GM12878 (cell line): ENCODE measurements at regions not wholly inside any gene's neighbourhood (a gene's known extent, or its start where the extent isn't known, plus 50 kb on each side); places are given as distances from the start of the nearest gene placed in this dataset.

ENCODE experiments used
- ASH2L ChIP-seq: fragments of 300-600, 200-600 bp; sonication (generic); IDR thresholded peaks from 2 replicates; pipeline ENCODE4 v1.6.1; 2017; ENCODE audit warnings: low read depth, mild to moderate bottlenecking, borderline replicate concordance
- CEBPB ChIP-seq, 2 experiments: fragments of 150-350 bp in 1 of 2; IDR thresholded peaks; 2 replicates each; pipeline ENCODE4 v1.6.1; 2012 to 2014; ENCODE audit warnings: low read depth in 2 of 2, low read length in 2 of 2, borderline replicate concordance in 1 of 2, inconsistent platforms in 1 of 2
- CHD2 ChIP-seq: IDR thresholded peaks from 2 replicates; pipeline ENCODE4 v1.6.1; 2011; ENCODE audit warnings: low read depth, low read length, improper control_type of control experiment, borderline replicate concordance
- FOS ChIP-seq: IDR thresholded peaks from 3 replicates; pipeline ENCODE4 v1.6.1; 2011; ENCODE audit warnings: borderline replicate concordance; ENCODE audit not compliant: insufficient read length; ENCODE audit errors: extremely low read depth
- GATAD2B ChIP-seq: fragments of 450-650 bp; conservative IDR thresholded peaks from 2 replicates; pipeline ENCODE4 v1.6.1; 2017; ENCODE audit warnings: low read depth, mild to moderate bottlenecking, moderate library complexity
- IRF4 ChIP-seq: IDR thresholded peaks from 2 replicates; pipeline ENCODE4 v1.6.1; 2011; ENCODE audit warnings: low read depth, low read length
- KDM1A ChIP-seq: fragments of 200-600 bp; sonication (generic); IDR thresholded peaks from 2 replicates; pipeline ENCODE4 v1.6.1; 2016; ENCODE audit warnings: borderline replicate concordance
- KLF5 ChIP-seq: fragments of 450-650 bp; IDR thresholded peaks from 2 replicates; pipeline ENCODE4 v1.6.1; 2014; ENCODE audit warnings: mild to moderate bottlenecking; ENCODE audit not compliant: partially characterized antibody
- LARP7 ChIP-seq: fragments of 450-650 bp; IDR thresholded peaks from 2 replicates; pipeline ENCODE4 v1.6.1; 2017; ENCODE audit warnings: mild to moderate bottlenecking
- MEF2A ChIP-seq: IDR thresholded peaks from 2 replicates; pipeline ENCODE4 v1.6.1; 2011; ENCODE audit warnings: low read depth, mild to moderate bottlenecking, low read length, moderate library complexity; ENCODE audit not compliant: insufficient read depth
- NR2F1 ChIP-seq: fragments of 450-650 bp; conservative IDR thresholded peaks from 2 replicates; pipeline ENCODE4 v1.6.1; 2017; ENCODE audit warnings: mild to moderate bottlenecking
- PAX8 ChIP-seq: fragments of 450-650 bp; IDR thresholded peaks from 2 replicates; pipeline ENCODE4 v1.6.1; 2017; ENCODE audit warnings: mild to moderate bottlenecking, moderate library complexity
- POLR2A ChIP-seq: IDR thresholded peaks from 2 replicates; pipeline ENCODE4 v1.6.1; 2011; ENCODE audit warnings: low read depth, mild to moderate bottlenecking, low read length
- POLR2AphosphoS2 ChIP-seq: IDR thresholded peaks from 2 replicates; pipeline ENCODE4 v1.6.1; 2011; ENCODE audit warnings: low read depth, mild to moderate bottlenecking, low read length, improper control_type of control experiment, moderate library complexity
- POLR2AphosphoS5 ChIP-seq: IDR thresholded peaks from 2 replicates; pipeline ENCODE4 v1.6.1; 2011; ENCODE audit warnings: mild to moderate bottlenecking, low read length, inconsistent platforms
- RB1 ChIP-seq: fragments of 450-650 bp; formaldehyde crosslinking; IDR thresholded peaks from 2 replicates; pipeline ENCODE4 v1.6.1; 2017; ENCODE audit warnings: mild to moderate bottlenecking, borderline replicate concordance
- SREBF1 ChIP-seq: IDR thresholded peaks from 2 replicates; pipeline ENCODE4 v1.6.1; 2012; ENCODE audit warnings: mild to moderate bottlenecking, low read length
- TAF1 ChIP-seq: IDR thresholded peaks from 2 replicates; pipeline ENCODE4 v1.6.1; 2011; ENCODE audit warnings: mild to moderate bottlenecking, low read depth, low read length, borderline replicate concordance
- TBL1XR1 ChIP-seq: IDR thresholded peaks from 2 replicates; pipeline ENCODE4 v1.6.1; 2012; ENCODE audit warnings: low read depth, low read length, improper control_type of control experiment
- ZNF24 ChIP-seq: fragments of 450-650 bp; IDR thresholded peaks from 2 replicates; pipeline ENCODE4 v1.6.1; 2017; ENCODE audit warnings: antibody characterized with exemption, mild to moderate bottlenecking
- ZNF384 ChIP-seq: IDR thresholded peaks from 2 replicates; pipeline ENCODE4 v1.6.1; 2012; ENCODE audit warnings: low read depth, mild to moderate bottlenecking, low read length, improper control_type of control experiment, borderline replicate concordance
- ZNF592 ChIP-seq: fragments of 450-650 bp; IDR thresholded peaks from 2 replicates; pipeline ENCODE4 v1.6.1; 2017; ENCODE audit warnings: mild to moderate bottlenecking, moderate library complexity
- ZNF622 ChIP-seq: fragments of 450-650 bp; IDR thresholded peaks from 2 replicates; pipeline ENCODE4 v1.6.1; 2017; ENCODE audit warnings: mild to moderate bottlenecking, inconsistent platforms
- ZZZ3 ChIP-seq: IDR thresholded peaks from 2 replicates; pipeline ENCODE4 v1.6.1; 2011; ENCODE audit warnings: low read depth; ENCODE audit not compliant: control insufficient read depth, insufficient read length
- TF ChIP-seq, protein P1 (sequence below): IDR thresholded peaks from 2 replicates; pipeline ENCODE4 v1.6.1; 2012; ENCODE audit warnings: low read depth, low read length, improper control_type of control experiment
- TF ChIP-seq, protein P2 (sequence below): fragments of 450-650 bp; formaldehyde crosslinking; IDR thresholded peaks from 2 replicates; pipeline ENCODE4 v1.4.0; 2020; ENCODE audit warnings: mild to moderate bottlenecking, moderate library complexity

GRCh38 chr6:90411292-90411781 lies 114.7 kb upstream of the BACH2 start (continued):
- TF ChIP-seq FOS (no peak), CEBPB (IDR thresholded peaks at IDR 0.05; ENCODE audit: borderline replicate concordance in 1 of 2, low read depth in 2 of 2, low read length in 2 of 2) (no peak), MEF2A (no peak), POLR2AphosphoS5 (no peak), IRF4 (0 out of 2 replicates have a peak, but pooled peaks have one; percentile 28), POLR2A (no peak), LARP7 (no peak), ASH2L (no peak), NR2F1 (no peak), ZNF24 (no peak), TAF1 (no peak), ZNF384 (no peak), ZNF622 (no peak), TBL1XR1 (0 out of 2 replicates have a peak, but pooled peaks have one; percentile 27), SREBF1 (no peak), POLR2AphosphoS2 (no peak), PAX8 (no peak), KDM1A (no peak), CHD2 (no peak), RB1 (no peak), ZZZ3 (no peak), GATAD2B (no peak), ZNF592 (no peak), KLF5 (no peak)
- TF ChIP-seq, protein P1, sequence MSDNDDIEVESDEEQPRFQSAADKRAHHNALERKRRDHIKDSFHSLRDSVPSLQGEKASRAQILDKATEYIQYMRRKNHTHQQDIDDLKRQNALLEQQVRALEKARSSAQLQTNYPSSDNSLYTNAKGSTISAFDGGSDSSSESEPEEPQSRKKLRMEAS = no peak
- TF ChIP-seq, protein P2, sequence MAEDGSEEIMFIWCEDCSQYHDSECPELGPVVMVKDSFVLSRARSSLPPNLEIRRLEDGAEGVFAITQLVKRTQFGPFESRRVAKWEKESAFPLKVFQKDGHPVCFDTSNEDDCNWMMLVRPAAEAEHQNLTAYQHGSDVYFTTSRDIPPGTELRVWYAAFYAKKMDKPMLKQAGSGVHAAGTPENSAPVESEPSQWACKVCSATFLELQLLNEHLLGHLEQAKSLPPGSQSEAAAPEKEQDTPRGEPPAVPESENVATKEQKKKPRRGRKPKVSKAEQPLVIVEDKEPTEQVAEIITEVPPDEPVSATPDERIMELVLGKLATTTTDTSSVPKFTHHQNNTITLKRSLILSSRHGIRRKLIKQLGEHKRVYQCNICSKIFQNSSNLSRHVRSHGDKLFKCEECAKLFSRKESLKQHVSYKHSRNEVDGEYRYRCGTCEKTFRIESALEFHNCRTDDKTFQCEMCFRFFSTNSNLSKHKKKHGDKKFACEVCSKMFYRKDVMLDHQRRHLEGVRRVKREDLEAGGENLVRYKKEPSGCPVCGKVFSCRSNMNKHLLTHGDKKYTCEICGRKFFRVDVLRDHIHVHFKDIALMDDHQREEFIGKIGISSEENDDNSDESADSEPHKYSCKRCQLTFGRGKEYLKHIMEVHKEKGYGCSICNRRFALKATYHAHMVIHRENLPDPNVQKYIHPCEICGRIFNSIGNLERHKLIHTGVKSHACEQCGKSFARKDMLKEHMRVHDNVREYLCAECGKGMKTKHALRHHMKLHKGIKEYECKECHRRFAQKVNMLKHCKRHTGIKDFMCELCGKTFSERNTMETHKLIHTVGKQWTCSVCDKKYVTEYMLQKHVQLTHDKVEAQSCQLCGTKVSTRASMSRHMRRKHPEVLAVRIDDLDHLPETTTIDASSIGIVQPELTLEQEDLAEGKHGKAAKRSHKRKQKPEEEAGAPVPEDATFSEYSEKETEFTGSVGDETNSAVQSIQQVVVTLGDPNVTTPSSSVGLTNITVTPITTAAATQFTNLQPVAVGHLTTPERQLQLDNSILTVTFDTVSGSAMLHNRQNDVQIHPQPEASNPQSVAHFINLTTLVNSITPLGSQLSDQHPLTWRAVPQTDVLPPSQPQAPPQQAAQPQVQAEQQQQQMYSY (CRISPR knock-in tag) = no peak
